HG03103 (cell line): ENCODE measurements at regions not wholly inside any gene's neighbourhood (a gene's known extent, or its start where the extent isn't known, plus 50 kb on each side); places are given as distances from the start of the nearest gene placed in this dataset.
"Not testable (repeated sequence)": the region's sequence is repeated elsewhere in the genome, so short reads cannot be mapped to it uniquely, and the experiment has no call there.

Experiments used
- ATAC-seq: cut with Tn5 transposase; IDR thresholded peaks from one replicate; pipeline ENCODE4 v1.9.1; 2021; ENCODE audit warnings: low read depth; ENCODE audit not compliant: unreplicated experiment

DNA sequence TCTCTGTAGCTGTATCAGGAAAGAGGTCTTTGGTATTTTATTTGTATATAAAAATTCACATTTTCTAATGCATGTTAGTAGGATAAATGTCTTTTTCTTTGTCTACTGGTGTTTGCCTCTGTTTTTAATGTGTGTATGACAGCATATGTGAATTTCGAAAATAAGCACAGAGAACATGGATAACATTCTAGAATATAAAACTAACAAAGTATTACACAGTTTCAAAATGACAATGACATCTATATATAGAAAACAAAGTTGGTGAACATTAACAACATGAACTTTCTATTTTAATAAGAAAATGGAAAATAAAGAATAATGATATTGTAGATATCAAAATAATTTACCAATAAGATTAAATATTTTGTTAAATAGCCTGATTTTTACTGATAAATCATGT is 608.0 kb downstream of the COL12A1 start:
- ATAC-seq = peak; percentile 28

DNA sequence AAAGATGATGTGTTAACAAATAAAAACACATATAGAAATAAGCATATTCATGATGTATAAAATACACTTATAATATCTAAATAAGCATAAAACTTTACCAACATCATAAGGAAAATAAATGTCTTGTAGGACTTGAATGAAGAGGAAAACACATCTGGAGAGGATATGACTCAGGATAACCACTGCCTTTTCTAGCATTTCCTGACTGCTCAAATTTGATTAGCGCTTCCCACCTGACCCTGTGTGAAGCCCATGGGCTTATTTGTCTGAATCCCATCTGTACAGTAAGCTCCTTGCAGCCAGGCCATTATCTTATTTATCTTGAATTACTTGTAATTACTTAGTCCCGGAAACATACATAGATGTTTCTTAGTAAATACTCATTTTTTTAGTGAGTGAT is 608.6 kb downstream of the COL12A1 start:
- ATAC-seq = no peak

- no peak for ATAC-seq
These were observed 609.3 kb downstream of the COL12A1 start for GRCh38 chr6:74596588-74596987.

DNA sequence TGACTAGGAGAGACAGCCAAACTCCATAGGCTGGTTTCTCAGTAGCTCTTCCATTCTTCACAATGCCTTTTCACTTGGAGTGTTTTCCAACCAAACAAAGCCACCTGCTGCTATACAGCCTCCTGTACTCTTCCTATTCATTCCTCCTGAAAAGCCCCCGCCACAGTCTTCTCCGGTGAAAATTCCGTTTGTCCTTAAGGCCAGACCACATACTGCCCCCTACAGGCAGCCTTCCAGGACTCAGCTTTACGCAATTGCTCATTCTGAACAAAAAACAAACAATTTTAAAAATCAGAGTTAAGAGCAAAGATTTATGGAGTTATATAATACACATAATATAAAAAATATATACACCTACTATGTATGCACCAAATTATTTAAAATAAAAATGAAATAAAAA is 611.5 kb downstream of the COL12A1 start:
- not testable (repeated sequence) for ATAC-seq

DNA sequence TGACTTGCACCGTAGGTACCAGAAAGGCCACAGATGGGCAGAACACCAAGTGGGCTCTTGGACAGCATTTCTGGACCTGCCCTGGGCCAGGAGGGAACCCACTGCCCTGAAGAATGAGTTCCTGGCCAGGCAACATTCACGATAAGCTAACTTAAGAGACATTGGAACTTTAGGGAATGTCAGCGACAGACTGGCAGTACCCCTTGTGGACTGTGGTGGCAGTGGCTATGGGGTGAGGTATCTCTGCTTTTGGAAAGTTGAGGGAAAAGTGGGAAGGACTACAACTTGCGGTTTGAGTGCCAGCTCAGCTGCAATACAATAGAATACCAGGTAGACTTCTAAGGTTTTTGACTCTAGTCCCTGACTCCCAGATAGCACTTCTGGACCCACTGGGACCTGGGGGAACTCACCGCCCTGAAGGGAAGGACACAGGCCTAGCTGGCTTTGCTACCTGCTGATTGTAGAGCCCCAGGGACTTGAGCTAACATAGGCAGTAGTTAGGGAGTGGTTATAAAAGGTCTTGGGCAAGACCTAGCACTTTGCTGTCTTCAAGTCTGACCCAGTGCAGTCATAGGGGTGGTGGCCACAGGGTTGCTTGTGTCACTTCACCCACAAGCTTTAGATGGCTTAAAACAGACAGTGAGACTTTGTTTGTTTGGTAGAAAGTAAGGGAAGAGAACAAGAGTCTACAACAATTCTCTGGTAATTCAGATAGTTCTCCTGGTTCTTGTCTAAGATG is 617.6 kb downstream of the COL12A1 start:
- no peak for ATAC-seq

DNA sequence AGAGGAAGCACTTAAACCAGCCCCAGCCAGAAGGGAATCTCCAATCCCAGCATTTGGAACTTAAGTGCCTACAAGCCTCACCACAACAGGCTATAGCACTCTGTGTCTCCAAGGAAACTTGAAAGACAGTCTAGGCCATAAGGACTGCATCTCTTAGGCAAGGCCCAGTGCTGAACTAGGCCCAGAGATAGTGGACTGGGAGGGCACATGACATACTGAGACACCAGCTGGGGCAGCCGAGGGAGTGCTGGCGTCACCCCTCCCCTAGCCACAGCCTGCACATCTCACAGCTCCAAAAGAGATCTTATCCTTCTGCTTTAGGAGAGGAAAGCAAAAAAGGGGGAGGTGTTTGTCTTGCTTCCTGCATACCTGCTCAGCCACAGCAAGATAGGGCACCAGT is 618.5 kb downstream of the COL12A1 start:
- no peak for ATAC-seq

- no peak for ATAC-seq
These were observed 620.1 kb downstream of the COL12A1 start for GRCh38 chr6:74585753-74586152.

- ATAC-seq = no peak
These were observed 624.2 kb downstream of the COL12A1 start for GRCh38 chr6:74581681-74582080.

- ATAC-seq = no peak
These were observed 626.1 kb downstream of the COL12A1 start for GRCh38 chr6:74579794-74580193.

DNA sequence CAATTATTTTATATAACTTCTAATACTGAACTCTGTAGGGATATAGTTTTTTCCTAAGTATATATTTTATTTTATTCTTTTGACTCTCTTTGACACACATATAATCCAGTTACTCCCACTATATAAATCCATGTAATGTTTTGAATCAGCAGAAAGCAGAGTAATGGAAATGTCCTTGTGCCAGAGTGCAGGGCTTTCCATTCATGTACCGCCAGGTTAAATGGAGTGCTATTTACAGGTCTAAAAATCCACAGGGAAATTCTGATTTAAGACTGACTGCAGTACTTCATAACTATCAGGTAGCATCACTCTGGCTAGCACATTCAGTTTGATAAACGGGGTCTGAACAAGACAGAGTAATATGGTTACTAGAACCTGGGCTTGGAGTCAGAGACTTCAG is 626.8 kb downstream of the COL12A1 start:
- no peak for ATAC-seq

DNA sequence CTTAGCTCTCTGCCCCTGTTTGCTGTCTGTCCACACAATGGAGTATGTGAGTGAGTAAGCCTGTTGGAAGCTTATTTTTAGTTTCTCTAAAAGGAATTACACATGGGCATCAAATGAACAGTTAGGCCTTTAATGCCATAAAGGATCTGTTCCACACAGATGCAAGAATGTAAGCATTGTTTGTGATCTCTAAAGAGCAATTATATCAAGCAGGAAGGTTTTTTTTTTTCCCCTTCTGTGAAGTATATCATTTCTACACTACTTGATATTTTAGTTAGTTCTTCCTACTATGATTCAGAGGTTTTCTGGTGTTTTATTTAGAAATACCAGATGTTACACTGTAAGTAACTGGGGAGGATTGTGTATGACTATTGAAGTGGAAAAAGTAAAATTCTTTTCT is 627.5 kb downstream of the COL12A1 start:
- no peak for ATAC-seq

- peak; percentile 82 for ATAC-seq
These were observed 628.2 kb downstream of the COL12A1 start for GRCh38 chr6:74577619-74578018.

DNA sequence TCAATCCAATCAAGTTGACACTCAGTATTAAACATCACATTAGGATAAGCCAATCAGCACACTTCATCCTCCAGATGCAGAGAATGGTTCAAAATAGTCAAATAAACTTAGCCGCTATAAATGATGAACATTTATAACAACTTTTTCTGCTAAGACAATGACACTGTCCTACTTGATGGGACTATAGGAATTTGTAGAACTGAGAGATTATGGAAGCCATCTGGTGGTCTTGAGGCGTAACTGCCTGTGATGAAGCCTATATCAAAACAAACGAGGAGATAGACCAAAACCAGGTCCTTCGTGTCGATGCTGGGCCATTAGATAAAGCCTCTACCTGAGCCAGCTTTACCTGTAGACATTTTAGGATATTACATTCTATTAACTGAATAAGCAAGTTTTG is 631.1 kb downstream of the COL12A1 start:
- no peak for ATAC-seq

DNA sequence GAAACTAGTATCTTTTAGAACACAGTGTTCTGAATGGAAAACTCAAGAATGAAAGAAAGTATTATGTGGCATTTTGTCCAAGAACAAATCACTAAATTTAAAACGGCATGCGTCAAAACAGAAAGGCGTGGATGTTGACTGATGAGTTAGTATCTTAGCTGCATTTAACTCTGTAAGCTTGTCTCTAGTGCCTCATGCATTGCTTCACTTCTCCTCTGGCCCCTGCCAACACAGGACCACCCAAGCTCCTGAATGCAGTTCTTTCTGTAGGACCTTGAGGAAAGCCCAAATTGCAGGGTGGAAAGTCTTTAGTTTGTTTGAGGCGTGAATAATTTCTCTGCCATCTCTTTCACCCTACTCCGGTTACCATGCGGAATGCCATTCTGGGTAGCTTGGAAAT is 632.2 kb downstream of the COL12A1 start:
- no peak for ATAC-seq

DNA sequence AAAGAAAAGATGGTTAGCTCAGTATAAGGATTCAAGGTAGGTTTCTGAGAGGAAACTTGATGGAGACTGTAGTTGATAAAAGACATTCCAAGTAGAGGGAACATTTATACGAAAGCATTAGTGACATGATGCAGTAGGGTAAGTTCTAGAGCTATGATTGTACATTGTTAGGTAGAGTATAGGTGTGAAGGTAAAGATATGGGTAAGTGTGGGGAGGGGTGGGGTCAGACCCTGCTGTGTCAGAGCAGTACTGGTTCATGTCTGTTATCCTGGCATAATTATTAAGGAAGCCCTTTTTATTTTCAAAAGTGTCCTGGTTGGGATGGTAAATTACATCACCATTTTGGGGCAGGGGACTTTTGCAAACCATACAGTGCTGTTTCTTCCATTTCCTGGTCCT is 635.8 kb downstream of the COL12A1 start:
- ATAC-seq = no peak

- ATAC-seq = no peak
These were observed 637.0 kb downstream of the COL12A1 start for GRCh38 chr6:74568861-74569260.

- not testable (repeated sequence) for ATAC-seq
These were observed 637.9 kb downstream of the COL12A1 start for GRCh38 chr6:74567923-74568290.

DNA sequence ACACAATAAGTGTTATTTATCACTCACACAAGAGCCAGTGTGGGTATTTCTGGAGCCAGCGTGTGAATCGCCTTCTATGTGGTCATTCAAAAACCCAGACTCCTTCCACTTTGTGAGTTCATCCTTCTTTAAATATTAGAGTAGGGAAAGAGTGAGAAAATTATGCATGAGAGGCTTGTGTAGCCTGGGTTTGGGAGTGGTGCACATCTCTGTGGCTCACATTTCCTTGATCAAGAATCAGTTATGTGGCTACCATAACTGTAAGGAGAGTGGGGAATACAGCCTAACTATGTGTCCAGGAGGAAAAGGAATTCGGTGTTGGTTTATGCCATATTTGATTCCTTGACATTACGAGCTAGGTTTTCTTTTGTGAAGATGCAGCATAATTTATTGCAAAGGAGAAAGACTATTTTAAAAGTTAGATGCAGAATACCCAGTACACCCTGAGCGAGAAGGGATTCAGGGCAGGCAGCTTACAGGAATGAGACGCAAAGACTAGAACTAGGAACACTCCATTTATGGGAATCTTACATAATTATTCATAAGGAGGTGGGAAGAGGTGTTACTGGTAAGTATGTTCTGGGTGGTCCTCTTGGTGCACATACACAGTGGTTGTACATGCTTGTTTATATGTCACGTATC is 638.5 kb downstream of the COL12A1 start:
- ATAC-seq = no peak

DNA sequence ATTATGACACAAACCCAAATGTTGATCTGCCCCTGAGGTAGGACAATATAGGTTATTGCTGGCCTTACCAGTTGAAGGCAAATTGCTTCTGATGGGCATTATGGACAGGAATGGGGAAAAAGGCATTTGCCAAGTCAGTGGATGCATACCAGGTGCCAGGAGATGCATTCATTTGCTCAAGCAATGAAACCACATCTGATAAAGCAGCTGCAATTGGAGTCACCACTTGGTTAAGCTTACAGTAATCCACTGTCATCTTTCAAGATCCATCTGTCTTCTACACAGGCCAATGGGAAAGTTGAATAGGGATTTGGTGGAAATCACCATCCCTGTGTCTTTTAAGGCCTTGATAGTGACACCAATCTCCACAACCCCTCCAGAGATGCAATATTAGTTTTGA is 648.6 kb downstream of the COL12A1 start:
- ATAC-seq = no peak

DNA sequence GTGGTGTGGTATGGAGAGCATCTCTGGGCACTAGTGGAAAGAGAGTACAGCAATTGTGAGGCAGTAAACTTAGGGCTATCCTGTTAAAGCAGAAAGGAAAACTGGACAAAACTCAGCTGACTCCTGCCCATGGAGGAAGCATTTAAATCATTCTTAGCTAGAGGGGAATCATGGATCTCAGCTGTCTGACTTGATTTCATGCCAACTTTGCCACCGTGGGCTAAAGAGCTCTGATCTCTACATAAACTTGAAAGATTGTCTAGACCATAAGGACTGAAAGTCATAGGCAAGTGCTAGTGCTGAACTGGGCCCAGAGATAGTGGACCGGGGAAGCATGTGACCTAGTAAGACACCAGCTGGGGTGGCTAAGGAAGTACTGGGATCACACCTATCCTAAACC is 651.8 kb downstream of the COL12A1 start:
- ATAC-seq = no peak

- no peak for ATAC-seq
These were observed 654.0 kb downstream of the COL12A1 start for GRCh38 chr6:74551896-74552295.

DNA sequence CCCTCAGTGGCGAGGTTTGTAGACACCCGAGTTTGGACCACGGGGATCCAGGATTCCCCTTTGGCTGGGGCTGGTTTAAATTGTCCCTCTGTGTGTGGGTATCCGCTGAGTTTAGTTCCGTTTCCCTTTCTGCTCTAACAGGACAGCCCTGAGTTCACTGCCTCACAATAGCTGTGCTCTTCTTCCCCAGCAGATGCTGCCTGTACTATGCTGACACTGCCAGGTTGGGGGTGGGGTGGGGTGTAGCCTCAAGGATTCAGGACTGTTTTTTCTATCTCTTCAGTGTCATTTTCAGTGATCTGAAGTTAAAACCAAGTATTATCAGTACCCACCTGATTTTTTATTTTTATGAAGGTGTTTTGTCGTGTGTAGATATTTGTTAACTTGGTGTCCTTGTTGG is 655.0 kb downstream of the COL12A1 start:
- no peak for ATAC-seq
